HepG2 (cell line): ENCODE measurements at regions not wholly inside any gene's neighbourhood (a gene's known extent, or its start where the extent isn't known, plus 50 kb on each side); places are given as distances from the start of the nearest gene placed in this dataset.

Experiments used
- ATAC-seq: fragments of 200-7000 bp; cut with Tn5 transposase; 3 replicates; pipeline ENCODE4 v1.9.1; 2020; ENCODE audit warnings: mild to moderate bottlenecking, moderate library complexity
- BruUV-seq: library from RNA; stranded (reverse); fragments of 400-500 nt; replicated peaks from 2 replicates; lab custom pipeline; 2021; lab: Mats Ljungman, UMichigan
- CTCF ChIA-PET: fragments of 300-600 bp; formaldehyde crosslinking; extraction: SDS; loops from one replicate; lab custom pipeline; 2021; ENCODE audit warnings: low total read pairs, inconsistent platforms, low intra/inter-chr PET ratio; lab: Yijun Ruan, JAX
- POLR2A ChIA-PET: fragments of 350-600 bp; sonication (Branson Sonifier 250); formaldehyde crosslinking; loops from one replicate; lab custom pipeline; 2020; ENCODE audit warnings: antibody characterized with exemption, inconsistent platforms; lab: Yijun Ruan, JAX
- DNase-seq: peaks from one replicate; pipeline ENCODE4 v3.0.0-alpha.2; 2015; ENCODE audit warnings: low spot score
- FAIRE-seq: peaks from 3 replicates; lab custom pipeline; 2011; peaks lifted over from hg19 to GRCh38; lab: Jason Lieb, UNC
- H2AFZ ChIP-seq: one replicate; pipeline ENCODE4 v1.6.1; 2011; ENCODE audit warnings: low read length, inconsistent platforms
- H3K27ac ChIP-seq: fragments of 300-600 bp; 3 replicates; pipeline ENCODE4 v1.8.0; 2011; ENCODE audit warnings: mixed run types, mild to moderate bottlenecking, mixed read lengths, low read length, inconsistent platforms; ENCODE audit not compliant: insufficient read depth; ENCODE audit errors: extremely low read length
- H3K27me3 ChIP-seq, 2 experiments: fragments of 200-600 bp in 1 of 2; 2 replicates in 1 of 2; 3 replicates in 1 of 2; pipeline versions ENCODE4 v1.6.0 to v1.8.0; 2011; ENCODE audit warnings: low read length in 2 of 2, mild to moderate bottlenecking in 2 of 2, moderate library complexity in 2 of 2, inconsistent platforms in 1 of 2; ENCODE audit not compliant: insufficient read depth in 2 of 2, control insufficient read depth in 1 of 2
- H3K36me3 ChIP-seq, 2 experiments: fragments of 200-600 bp in 1 of 2; replicated peaks in 1 of 2; 2 replicates in 1 of 2; 3 replicates in 1 of 2; pipeline versions ENCODE4 v1.5.1 to v1.8.0; 2011; ENCODE audit warnings: low read length in 2 of 2, inconsistent platforms in 1 of 2; ENCODE audit not compliant: insufficient read depth in 2 of 2, control insufficient read depth in 1 of 2
- H3K4me1 ChIP-seq: 2 replicates; pipeline ENCODE4 v1.5.1; 2012; ENCODE audit warnings: low read length, inconsistent platforms; ENCODE audit not compliant: insufficient read depth
- H3K4me2 ChIP-seq: 2 replicates; pipeline ENCODE4 v1.6.0; 2011; ENCODE audit warnings: low read depth, low read length, inconsistent platforms
- H3K4me3 ChIP-seq, 3 experiments: fragments of 200-600 bp in 1 of 3; sonication (generic), shearing (Covaris generic) in 1 of 3; replicated peaks in 1 of 3; 2 replicates each; pipeline ENCODE4 v1.5.1; 2011 to 2016; ENCODE audit warnings: low read length in 3 of 3, inconsistent platforms in 2 of 3, low read depth in 2 of 3, mild to moderate bottlenecking in 2 of 3, control low read depth in 1 of 3, mixed read lengths in 1 of 3; ENCODE audit not compliant: insufficient read depth in 1 of 3
- H3K79me2 ChIP-seq: one replicate; pipeline ENCODE4 v1.6.1; 2011; ENCODE audit warnings: low read length, inconsistent platforms; ENCODE audit not compliant: insufficient read depth
- H3K9ac ChIP-seq: 2 replicates; pipeline ENCODE4 v1.6.0; 2011; ENCODE audit warnings: mild to moderate bottlenecking, low read depth, low read length, inconsistent platforms; ENCODE audit not compliant: insufficient read depth
- H3K9me3 ChIP-seq: 2 replicates; pipeline ENCODE4 v1.5.1; 2012; ENCODE audit warnings: mild to moderate bottlenecking, low read length
- H4K20me1 ChIP-seq: 2 replicates; pipeline ENCODE4 v1.6.0; 2011; ENCODE audit warnings: inconsistent platforms, mild to moderate bottlenecking, low read length, moderate library complexity; ENCODE audit not compliant: insufficient read depth
- CCAR2 ChIP-seq: fragments of 200-400 bp; formaldehyde crosslinking; optimal IDR thresholded peaks from 2 replicates; pipeline ENCODE3; 2018; ENCODE audit warnings: low read depth, mild to moderate bottlenecking, low read length, moderate library complexity
- FOXA3 ChIP-seq: IDR thresholded peaks from 2 replicates; pipeline ENCODE4 v1.6.1; 2016; ENCODE audit warnings: missing genetic modification reagents, missing compliant biosample characterization
- HCFC1 ChIP-seq: fragments of 150-350 bp; IDR thresholded peaks from 2 replicates; pipeline ENCODE4 v1.6.1; 2014; ENCODE audit warnings: low read depth, low read length
- HOMEZ ChIP-seq: IDR thresholded peaks from 2 replicates; pipeline ENCODE4 v1.6.1; 2016; ENCODE audit warnings: low read depth
- MEIS1 ChIP-seq: sonication (generic); formaldehyde crosslinking; IDR thresholded peaks from 2 replicates; pipeline ENCODE4 v1.9.0; 2021; ENCODE audit warnings: mild to moderate bottlenecking, missing genetic modification reagents, moderate library complexity, borderline replicate concordance
- MYPOP ChIP-seq: sonication (generic); formaldehyde crosslinking; IDR thresholded peaks from 2 replicates; pipeline ENCODE4 v1.8.1; 2023; ENCODE audit warnings: mild to moderate bottlenecking, moderate library complexity, missing genetic modification reagents
- NKX3-1 ChIP-seq: sonication (generic); formaldehyde crosslinking; IDR thresholded peaks from 2 replicates; pipeline ENCODE4 v1.5.0; 2020; ENCODE audit warnings: missing genetic modification reagents
- SCMH1 ChIP-seq: sonication (generic); formaldehyde crosslinking; IDR thresholded peaks from 2 replicates; pipeline ENCODE4 v1.9.0; 2021; ENCODE audit warnings: missing genetic modification reagents, mild to moderate bottlenecking, borderline replicate concordance
- SNAI1 ChIP-seq: sonication (generic); formaldehyde crosslinking; IDR thresholded peaks from 2 replicates; pipeline ENCODE4 v1.5.0; 2020; ENCODE audit warnings: mild to moderate bottlenecking, missing genetic modification reagents, borderline replicate concordance
- SOX5 ChIP-seq: IDR thresholded peaks from 2 replicates; pipeline ENCODE4 v1.6.1; 2016; ENCODE audit warnings: borderline replicate concordance
- TRAFD1 ChIP-seq: sonication (generic); formaldehyde crosslinking; IDR thresholded peaks from 2 replicates; pipeline ENCODE4 v1.5.1; 2020; ENCODE audit warnings: missing genetic modification reagents, mild to moderate bottlenecking, borderline replicate concordance
- ZBTB38 ChIP-seq: sonication (generic); formaldehyde crosslinking; IDR thresholded peaks from 2 replicates; pipeline ENCODE4 v1.5.1; 2020; ENCODE audit warnings: mild to moderate bottlenecking, missing genetic modification reagents
- ZNF44 ChIP-seq: sonication (generic); formaldehyde crosslinking; IDR thresholded peaks from 2 replicates; pipeline ENCODE4 v1.5.1; 2020; ENCODE audit warnings: mild to moderate bottlenecking, missing genetic modification reagents
- ZNF737 ChIP-seq: sonication (generic); formaldehyde crosslinking; IDR thresholded peaks from 2 replicates; pipeline ENCODE4 v1.5.0; 2020; ENCODE audit warnings: missing genetic modification reagents, mild to moderate bottlenecking, borderline replicate concordance
- ZNF775 ChIP-seq: sonication (generic); formaldehyde crosslinking; IDR thresholded peaks from 2 replicates; pipeline ENCODE4 v1.4.0; 2020; ENCODE audit warnings: missing genetic modification reagents, mild to moderate bottlenecking, moderate library complexity, borderline replicate concordance
- ZNF788 ChIP-seq: sonication (generic); formaldehyde crosslinking; IDR thresholded peaks from 2 replicates; pipeline ENCODE4 v1.5.0; 2020; ENCODE audit warnings: mild to moderate bottlenecking, missing genetic modification reagents, borderline replicate concordance
- ZNF878 ChIP-seq: sonication (generic); formaldehyde crosslinking; IDR thresholded peaks from 2 replicates; pipeline ENCODE4 v1.8.1; 2023; ENCODE audit warnings: mild to moderate bottlenecking, missing genetic modification reagents, moderate library complexity
- WGBS: methylation state at CpG from one replicate; pipeline ENCODE4 v1.1.6; 2017; ENCODE audit warnings: low lambda C conversion rate; 5-methylcytosine and 5-hydroxymethylcytosine counted together
- in situ Hi-C: cut with HindIII; loops from 2 replicates; pipeline ENCODE4 v1.10.0; 2017; ENCODE audit warnings: low pct_unique_long_range_greater_than_20kb; ENCODE audit not compliant: extremely low pct_ligation_motif_present
- intact Hi-C: fragments of 100-400 bp; cut with micrococcal nuclease; formaldehyde crosslinking; loops from one replicate; pipeline ENCODE4 v1.10.0; 2022; ENCODE audit not compliant: unreplicated experiment
- TF ChIP-seq, protein P1 (sequence below): sonication (generic); formaldehyde crosslinking; IDR thresholded peaks from 2 replicates; pipeline ENCODE4 v1.4.0; 2020; ENCODE audit warnings: missing genetic modification reagents, mild to moderate bottlenecking, borderline replicate concordance
- TF ChIP-seq, protein P2 (sequence below): sonication (generic); formaldehyde crosslinking; IDR thresholded peaks from 2 replicates; pipeline ENCODE4 v1.8.0; 2022; ENCODE audit warnings: mild to moderate bottlenecking, missing genetic modification reagents; ENCODE audit not compliant: insufficient replicate concordance

- Histone ChIP-seq H3K9ac (no peak overlapping the region), H3K9me3 (no peaks in the 10 kb centered on the region), H2AFZ (no peak overlapping the region), H3K36me3 (no peaks in the 10 kb centered on the region), H3K4me1 (peaks cover 15% of the 10 kb centered on the region), H3K27me3 (peaks cover 3 to 63% of the 10 kb centered on the region in 2 experiments; a peak in 4 of 5 replicates), H4K20me1 (no peaks in the 10 kb centered on the region), H3K4me2 (no peak overlapping the region), H3K79me2 (no peaks in the 10 kb centered on the region), H3K4me3 (no peak overlapping the region), H3K27ac (no peak overlapping the region)
- WGBS, result 16% methylated on average over 5 of the region's 5 CpGs
- POLR2A ChIA-PET, result no interaction called here
- TF ChIP-seq, protein P1, sequence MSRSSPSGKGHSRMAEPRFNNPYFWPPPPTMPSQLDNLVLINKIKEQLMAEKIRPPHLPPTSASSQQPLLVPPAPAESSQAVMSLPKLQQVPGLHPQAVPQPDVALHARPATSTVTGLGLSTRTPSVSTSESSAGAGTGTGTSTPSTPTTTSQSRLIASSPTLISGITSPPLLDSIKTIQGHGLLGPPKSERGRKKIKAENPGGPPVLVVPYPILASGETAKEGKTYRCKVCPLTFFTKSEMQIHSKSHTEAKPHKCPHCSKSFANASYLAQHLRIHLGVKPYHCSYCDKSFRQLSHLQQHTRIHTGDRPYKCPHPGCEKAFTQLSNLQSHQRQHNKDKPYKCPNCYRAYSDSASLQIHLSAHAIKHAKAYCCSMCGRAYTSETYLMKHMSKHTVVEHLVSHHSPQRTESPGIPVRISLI, result no peak
- TF ChIP-seq HOMEZ (CRISPR knock-in tag), result no peak
- TF ChIP-seq FOXA3 (CRISPR knock-in tag), result no peak
- TF ChIP-seq CCAR2, result no peak
- no peak for TF ChIP-seq ZNF788 (CRISPR knock-in tag)
- no peak for TF ChIP-seq SOX5 (CRISPR knock-in tag)
- TF ChIP-seq MYPOP (CRISPR knock-in tag), result no peak
- TF ChIP-seq, protein P2, sequence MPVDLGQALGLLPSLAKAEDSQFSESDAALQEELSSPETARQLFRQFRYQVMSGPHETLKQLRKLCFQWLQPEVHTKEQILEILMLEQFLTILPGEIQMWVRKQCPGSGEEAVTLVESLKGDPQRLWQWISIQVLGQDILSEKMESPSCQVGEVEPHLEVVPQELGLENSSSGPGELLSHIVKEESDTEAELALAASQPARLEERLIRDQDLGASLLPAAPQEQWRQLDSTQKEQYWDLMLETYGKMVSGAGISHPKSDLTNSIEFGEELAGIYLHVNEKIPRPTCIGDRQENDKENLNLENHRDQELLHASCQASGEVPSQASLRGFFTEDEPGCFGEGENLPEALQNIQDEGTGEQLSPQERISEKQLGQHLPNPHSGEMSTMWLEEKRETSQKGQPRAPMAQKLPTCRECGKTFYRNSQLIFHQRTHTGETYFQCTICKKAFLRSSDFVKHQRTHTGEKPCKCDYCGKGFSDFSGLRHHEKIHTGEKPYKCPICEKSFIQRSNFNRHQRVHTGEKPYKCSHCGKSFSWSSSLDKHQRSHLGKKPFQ (CRISPR knock-in tag), result no peak
- no peak for TF ChIP-seq SNAI1 (CRISPR knock-in tag)
- TF ChIP-seq ZBTB38 (CRISPR knock-in tag), result no peak
- no peak for TF ChIP-seq ZNF44
- TF ChIP-seq NKX3-1 (CRISPR knock-in tag), result no peak
- TF ChIP-seq ZNF737 (CRISPR knock-in tag), result no peak
- TF ChIP-seq ZNF878 (CRISPR knock-in tag), result no peak
- no peak for TF ChIP-seq MEIS1 (CRISPR knock-in tag)
- TF ChIP-seq HCFC1, result no peak
- TF ChIP-seq SCMH1 (CRISPR knock-in tag), result no peak
- no peak for TF ChIP-seq ZNF775 (CRISPR knock-in tag)
- no peak for TF ChIP-seq TRAFD1 (CRISPR knock-in tag)
- no peak for FAIRE-seq
- CTCF ChIA-PET, result no interaction called here
- intact Hi-C loops, result no loop called here
- no TSS peak for BruUV-seq
- in situ Hi-C loops, result no loop called here
- no peak for DNase-seq
- ATAC-seq, result no peak
Measured at GRCh38 chr9:135263511-135263910, 176.0 kb downstream of the OLFM1 start.
